ENCODE measurements at regions not wholly inside any gene's neighbourhood (a gene's known extent, or its start where the extent isn't known, plus 50 kb on each side); places are given as distances from the start of the nearest gene placed in this dataset.

GRCh38 chr3:25171897-25172296 lies 256.2 kb upstream of the RARB start:
- no peak for TF ChIP-seq CTCF (IDR thresholded peaks at IDR 0.05)
- no peak for TF ChIP-seq ZC3H11A (IDR thresholded peaks at IDR 0.05)
- TF ChIP-seq POLR2A (IDR thresholded peaks at IDR 0.05; ENCODE audit: low read length) = no peak
- TF ChIP-seq BHLHE40 (IDR thresholded peaks at IDR 0.05; ENCODE audit: low read depth, low read length) = no peak
- TF ChIP-seq EP300 (IDR thresholded peaks at IDR 0.05) = no peak
- TF ChIP-seq PBX3 (IDR thresholded peaks at IDR 0.05) = no peak
- TF ChIP-seq E2F6 (IDR thresholded peaks at IDR 0.05; ENCODE audit: borderline replicate concordance, low read depth) = no peak
